ENCODE measurements at regions not wholly inside any gene's neighbourhood (a gene's known extent, or its start where the extent isn't known, plus 50 kb on each side); places are given as distances from the start of the nearest gene placed in this dataset.

DNA sequence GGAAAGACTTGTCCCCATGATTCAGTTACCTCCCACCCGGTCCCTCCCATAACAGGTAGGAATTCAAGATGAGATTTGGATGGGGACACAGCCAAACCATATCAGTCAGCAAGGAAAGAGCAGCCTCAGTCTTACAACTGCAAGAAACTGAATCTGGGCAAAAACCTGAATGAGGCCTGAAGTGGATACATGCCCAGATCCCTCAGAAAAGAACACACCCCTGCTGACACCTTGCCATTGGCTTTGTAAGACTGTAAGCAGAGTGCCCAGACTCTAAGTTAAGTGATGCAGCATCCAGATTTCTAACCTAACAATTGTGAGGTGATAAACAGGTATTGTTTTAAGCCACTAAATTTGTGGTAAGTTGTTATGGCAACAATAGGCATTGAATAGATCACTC is 670.8 kb downstream of the SORCS1 start:
- H3K27me3 ChIP-seq (replicated peaks in 2 of 5; ENCODE audit: control insufficient read depth in 4 of 5, insufficient read depth in 5 of 5, low read length in 4 of 5), result no peaks in the 10 kb centered on the region
- H3K36me3 ChIP-seq (ENCODE audit: control insufficient read depth in 4 of 4, insufficient read depth in 4 of 4, low read length in 3 of 4), result no peaks in the 10 kb centered on the region
- H3K4me3 ChIP-seq (ENCODE audit: control insufficient read depth in 1 of 7, extremely low read depth in 1 of 7, insufficient read depth in 4 of 7, low read depth in 2 of 7, low read length in 6 of 7), result no peak overlapping the region
- H3K4me1 ChIP-seq (ENCODE audit: control extremely low read depth in 1 of 4, control insufficient read depth in 4 of 4, insufficient read depth in 4 of 4, low read length in 3 of 4), result no peaks in the 10 kb centered on the region
- ChIA-PET CTCF (no interaction called here), POLR2A (no interaction called here)
- DNase-seq, result no peak
- 100% methylated on average over 1 of the region's 1 CpG for WGBS (ENCODE audit: insufficient coverage)
- H3K9me3 ChIP-seq (ENCODE audit: control extremely low read depth in 1 of 5, control insufficient read depth in 4 of 5, insufficient read depth in 2 of 5, low read depth in 1 of 5, low read length in 4 of 5), result no peaks in the 10 kb centered on the region
- no peak overlapping the region for H3K27ac ChIP-seq (ENCODE audit: insufficient read depth in 1 of 2, low read depth in 1 of 2, low read length in 2 of 2, poor library complexity in 1 of 2, severe bottlenecking in 2 of 2)

DNA sequence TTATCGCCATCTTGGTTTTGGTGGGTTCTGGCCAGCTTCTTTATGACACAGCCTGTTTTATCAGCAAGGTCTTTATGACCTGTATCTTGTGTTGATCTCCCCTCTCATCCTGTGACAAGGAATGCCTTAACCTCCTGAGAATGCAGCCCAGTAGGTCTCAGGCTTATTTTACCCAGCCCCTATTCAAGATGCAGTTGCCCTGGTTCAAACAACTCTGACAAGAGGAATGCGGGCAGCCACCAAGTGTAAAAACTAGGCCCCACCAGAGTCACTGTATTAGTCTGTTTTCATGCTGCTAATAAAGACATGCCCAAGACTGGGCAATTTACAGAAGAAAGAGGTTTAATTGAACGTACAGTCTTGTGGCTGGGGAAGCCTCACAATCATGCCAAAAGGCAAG is 671.3 kb downstream of the SORCS1 start:
- Histone ChIP-seq H3K36me3 (ENCODE audit: control insufficient read depth in 4 of 4, insufficient read depth in 4 of 4, low read length in 3 of 4) (no peaks in the 10 kb centered on the region), H3K4me3 (ENCODE audit: control insufficient read depth in 1 of 7, extremely low read depth in 1 of 7, insufficient read depth in 4 of 7, low read depth in 2 of 7, low read length in 6 of 7) (no peak overlapping the region), H3K9me3 (ENCODE audit: control extremely low read depth in 1 of 5, control insufficient read depth in 4 of 5, insufficient read depth in 2 of 5, low read depth in 1 of 5, low read length in 4 of 5) (no peaks in the 10 kb centered on the region), H3K27ac (ENCODE audit: insufficient read depth in 1 of 2, low read depth in 1 of 2, low read length in 2 of 2, poor library complexity in 1 of 2, severe bottlenecking in 2 of 2) (no peak overlapping the region), H3K27me3 (replicated peaks in 2 of 5; ENCODE audit: control insufficient read depth in 4 of 5, insufficient read depth in 5 of 5, low read length in 4 of 5) (no peaks in the 10 kb centered on the region), H3K4me1 (ENCODE audit: control extremely low read depth in 1 of 4, control insufficient read depth in 4 of 4, insufficient read depth in 4 of 4, low read length in 3 of 4) (no peaks in the 10 kb centered on the region)
- ChIA-PET POLR2A (no interaction called here), CTCF (no interaction called here)
- DNase-seq, result no peak
- WGBS (ENCODE audit: insufficient coverage), result 90% methylated on average over 3 of the region's 3 CpGs

DNA sequence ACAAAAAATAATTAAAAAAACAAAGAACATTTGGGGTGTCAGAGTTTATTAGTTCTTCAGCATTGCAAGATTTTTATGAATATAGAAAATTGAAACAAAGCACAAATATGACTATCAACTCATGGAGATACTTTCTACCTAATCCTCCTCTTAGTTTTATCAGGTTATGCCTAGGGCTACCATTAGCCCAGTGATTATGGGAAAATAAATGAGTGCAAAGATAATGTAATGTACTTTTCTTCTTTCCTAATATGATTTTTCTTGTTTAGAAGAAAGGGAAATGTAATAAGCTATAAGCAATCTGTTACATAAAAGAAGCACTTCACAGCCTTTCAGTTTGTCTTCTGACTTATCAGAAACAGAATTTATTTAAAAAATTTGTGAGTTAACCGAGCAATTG is 676.8 kb downstream of the SORCS1 start:
- DNase-seq, result no peak
- H3K27me3 ChIP-seq (replicated peaks in 2 of 5; ENCODE audit: control insufficient read depth in 4 of 5, insufficient read depth in 5 of 5, low read length in 4 of 5), result no peaks in the 10 kb centered on the region
- ChIA-PET POLR2A (no interaction called here), CTCF (no interaction called here)
- H3K27ac ChIP-seq (ENCODE audit: insufficient read depth in 1 of 2, low read depth in 1 of 2, low read length in 2 of 2, poor library complexity in 1 of 2, severe bottlenecking in 2 of 2), result no peak overlapping the region
- H3K9me3 ChIP-seq (ENCODE audit: control extremely low read depth in 1 of 5, control insufficient read depth in 4 of 5, insufficient read depth in 2 of 5, low read depth in 1 of 5, low read length in 4 of 5), result no peaks in the 10 kb centered on the region
- H3K4me1 ChIP-seq (ENCODE audit: control extremely low read depth in 1 of 4, control insufficient read depth in 4 of 4, insufficient read depth in 4 of 4, low read length in 3 of 4), result no peaks in the 10 kb centered on the region
- H3K4me3 ChIP-seq (ENCODE audit: control insufficient read depth in 1 of 7, extremely low read depth in 1 of 7, insufficient read depth in 4 of 7, low read depth in 2 of 7, low read length in 6 of 7), result no peak overlapping the region
- WGBS (ENCODE audit: insufficient coverage), result 100% methylated on average over 1 of the region's 1 CpG
- H3K36me3 ChIP-seq (ENCODE audit: control insufficient read depth in 4 of 4, insufficient read depth in 4 of 4, low read length in 3 of 4), result no peaks in the 10 kb centered on the region

DNA sequence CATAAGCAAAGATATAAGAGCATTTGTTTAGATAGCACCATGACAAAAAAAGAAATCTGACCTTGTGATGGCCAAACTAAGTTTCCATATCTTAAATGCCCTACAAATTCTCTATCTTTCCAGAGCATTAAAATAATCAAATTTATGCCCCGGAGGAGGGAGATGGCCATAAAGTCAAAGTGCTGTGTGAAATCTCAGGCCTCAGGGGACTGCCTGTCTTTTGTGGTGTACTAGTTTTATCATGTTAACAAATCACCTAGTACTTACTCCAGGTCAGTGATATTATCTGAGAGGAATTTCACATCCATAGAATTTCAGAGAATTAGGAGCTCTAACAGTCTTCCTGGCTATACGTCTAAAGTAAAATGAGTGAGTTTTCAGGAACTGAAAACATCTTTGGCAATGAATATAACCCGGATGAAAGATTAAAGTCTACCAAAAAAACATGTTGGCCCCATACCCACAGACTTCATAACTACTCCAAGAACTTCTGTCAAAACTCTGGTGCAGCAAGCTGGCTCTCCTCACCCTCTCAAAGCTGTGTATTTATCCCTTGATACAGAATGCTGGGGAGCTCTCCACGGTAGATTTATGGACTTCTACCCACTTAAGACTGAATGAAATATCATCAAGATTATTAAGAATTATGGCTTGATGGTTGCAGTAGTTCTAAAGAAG is 682.8 kb downstream of the SORCS1 start:
- H3K9me3 ChIP-seq (ENCODE audit: control extremely low read depth in 1 of 5, control insufficient read depth in 4 of 5, insufficient read depth in 2 of 5, low read depth in 1 of 5, low read length in 4 of 5), result no peaks in the 10 kb centered on the region
- ChIA-PET CTCF (no interaction called here), POLR2A (no interaction called here)
- no peaks in the 10 kb centered on the region for H3K27me3 ChIP-seq (replicated peaks in 2 of 5; ENCODE audit: control insufficient read depth in 4 of 5, insufficient read depth in 5 of 5, low read length in 4 of 5)
- no peak overlapping the region for H3K27ac ChIP-seq (ENCODE audit: insufficient read depth in 1 of 2, low read depth in 1 of 2, low read length in 2 of 2, poor library complexity in 1 of 2, severe bottlenecking in 2 of 2)
- H3K4me1 ChIP-seq (ENCODE audit: control extremely low read depth in 1 of 4, control insufficient read depth in 4 of 4, insufficient read depth in 4 of 4, low read length in 3 of 4), result no peaks in the 10 kb centered on the region
- H3K4me3 ChIP-seq (ENCODE audit: control insufficient read depth in 1 of 7, extremely low read depth in 1 of 7, insufficient read depth in 4 of 7, low read depth in 2 of 7, low read length in 6 of 7), result no peak overlapping the region
- no peak for DNase-seq
- H3K36me3 ChIP-seq (ENCODE audit: control insufficient read depth in 4 of 4, insufficient read depth in 4 of 4, low read length in 3 of 4), result no peaks in the 10 kb centered on the region
- 100% methylated on average over 2 of the region's 4 CpGs for WGBS (ENCODE audit: insufficient coverage)

DNA sequence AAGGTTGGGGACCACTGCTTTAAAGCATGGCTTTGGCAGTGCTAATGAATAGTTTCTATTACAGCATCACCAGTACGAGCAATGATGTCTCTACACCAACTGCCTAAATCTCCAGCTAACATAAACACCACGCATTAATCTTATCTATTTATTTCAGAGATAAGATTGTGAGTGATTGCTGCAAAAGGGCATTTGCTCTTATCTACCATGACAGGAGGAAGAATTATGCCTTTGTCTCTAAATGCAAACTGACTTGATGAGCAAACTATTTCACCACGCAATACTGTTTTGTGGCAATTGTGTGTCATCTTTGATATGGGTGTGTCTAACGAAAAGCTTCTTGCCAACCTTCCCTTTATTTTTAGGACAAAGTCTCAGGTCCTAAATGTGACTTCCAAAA is 684.9 kb downstream of the SORCS1 start:
- ChIA-PET POLR2A (no interaction called here), CTCF (no interaction called here)
- no peaks in the 10 kb centered on the region for H3K9me3 ChIP-seq (ENCODE audit: control extremely low read depth in 1 of 5, control insufficient read depth in 4 of 5, insufficient read depth in 2 of 5, low read depth in 1 of 5, low read length in 4 of 5)
- no peaks in the 10 kb centered on the region for H3K4me1 ChIP-seq (ENCODE audit: control extremely low read depth in 1 of 4, control insufficient read depth in 4 of 4, insufficient read depth in 4 of 4, low read length in 3 of 4)
- no peak overlapping the region for H3K4me3 ChIP-seq (ENCODE audit: control insufficient read depth in 1 of 7, extremely low read depth in 1 of 7, insufficient read depth in 4 of 7, low read depth in 2 of 7, low read length in 6 of 7)
- no CpG with 5 or more reads among the region's 4 CpGs for WGBS (ENCODE audit: insufficient coverage)
- H3K27ac ChIP-seq (ENCODE audit: insufficient read depth in 1 of 2, low read depth in 1 of 2, low read length in 2 of 2, poor library complexity in 1 of 2, severe bottlenecking in 2 of 2), result no peak overlapping the region
- no peaks in the 10 kb centered on the region for H3K36me3 ChIP-seq (ENCODE audit: control insufficient read depth in 4 of 4, insufficient read depth in 4 of 4, low read length in 3 of 4)
- no peaks in the 10 kb centered on the region for H3K27me3 ChIP-seq (replicated peaks in 2 of 5; ENCODE audit: control insufficient read depth in 4 of 5, insufficient read depth in 5 of 5, low read length in 4 of 5)
- no peak for DNase-seq

DNA sequence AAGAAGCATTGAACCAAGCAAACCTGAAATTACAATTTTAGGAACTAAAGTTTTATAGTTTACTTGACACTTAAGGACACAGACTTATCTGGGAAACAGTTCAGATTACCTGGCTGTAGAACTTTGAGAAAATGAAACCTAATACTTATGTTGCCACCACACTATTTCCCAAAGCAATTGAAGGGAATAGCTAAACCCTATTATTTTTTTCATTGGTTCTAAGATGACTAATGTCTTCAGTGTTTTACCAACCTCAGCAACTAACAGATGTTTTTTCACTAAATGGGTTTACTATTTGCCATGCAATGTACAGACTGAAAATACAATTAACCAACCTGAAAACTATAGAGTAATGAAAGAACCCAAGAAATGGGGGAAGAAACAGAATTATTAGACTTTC is 689.6 kb downstream of the SORCS1 start:
- no peak overlapping the region for H3K4me3 ChIP-seq (ENCODE audit: control insufficient read depth in 1 of 7, extremely low read depth in 1 of 7, insufficient read depth in 4 of 7, low read depth in 2 of 7, low read length in 6 of 7)
- no peaks in the 10 kb centered on the region for H3K36me3 ChIP-seq (ENCODE audit: control insufficient read depth in 4 of 4, insufficient read depth in 4 of 4, low read length in 3 of 4)
- ChIA-PET POLR2A (no interaction called here), CTCF (interaction anchor here (0.6 kb wide), 1 partner anchor 14 kb away, joined by 3 read pairs; no protein-coding TSS in a partner anchor)
- DNase-seq, result no peak
- no peak overlapping the region for H3K27ac ChIP-seq (ENCODE audit: insufficient read depth in 1 of 2, low read depth in 1 of 2, low read length in 2 of 2, poor library complexity in 1 of 2, severe bottlenecking in 2 of 2)
- no peaks in the 10 kb centered on the region for H3K27me3 ChIP-seq (replicated peaks in 2 of 5; ENCODE audit: control insufficient read depth in 4 of 5, insufficient read depth in 5 of 5, low read length in 4 of 5)
- H3K9me3 ChIP-seq (ENCODE audit: control extremely low read depth in 1 of 5, control insufficient read depth in 4 of 5, insufficient read depth in 2 of 5, low read depth in 1 of 5, low read length in 4 of 5), result no peaks in the 10 kb centered on the region
- H3K4me1 ChIP-seq (ENCODE audit: control extremely low read depth in 1 of 4, control insufficient read depth in 4 of 4, insufficient read depth in 4 of 4, low read length in 3 of 4), result no peaks in the 10 kb centered on the region

DNA sequence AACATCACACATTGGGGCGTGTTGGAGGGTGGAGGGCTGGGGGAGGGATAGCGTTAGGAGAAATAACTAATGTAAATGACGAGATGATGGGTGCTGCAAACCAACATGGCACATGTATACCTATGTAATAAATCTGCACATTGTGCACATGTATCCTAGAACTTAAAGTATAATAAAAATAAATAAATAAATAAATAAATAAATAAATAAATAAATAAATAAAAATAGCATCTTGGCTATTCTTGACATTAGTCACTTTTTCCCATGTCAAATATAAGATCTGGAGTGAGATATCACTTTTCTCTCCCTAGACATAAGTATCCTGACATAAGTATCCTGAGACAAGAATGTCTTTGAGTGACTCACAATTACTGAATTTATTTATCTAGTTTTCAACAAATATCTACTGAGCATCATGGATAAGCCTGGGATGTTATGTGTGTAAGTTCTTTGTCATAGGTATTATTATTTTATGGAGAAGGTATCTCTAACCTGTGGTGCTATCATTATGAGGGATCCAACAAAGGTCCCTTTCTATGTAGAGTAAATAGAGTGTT is 691.3 kb downstream of the SORCS1 start:
- POLR2A ChIA-PET, result no interaction called here

More for the DNA sequence above, 691.3 kb downstream of the SORCS1 start:
- 100% methylated on average over 1 of the region's 3 CpGs for WGBS (ENCODE audit: insufficient coverage)
- CTCF ChIA-PET, result no interaction called here
- Histone ChIP-seq H3K27ac (ENCODE audit: insufficient read depth in 1 of 2, low read depth in 1 of 2, low read length in 2 of 2, poor library complexity in 1 of 2, severe bottlenecking in 2 of 2) (no peak overlapping the region), H3K9me3 (ENCODE audit: control extremely low read depth in 1 of 5, control insufficient read depth in 4 of 5, insufficient read depth in 2 of 5, low read depth in 1 of 5, low read length in 4 of 5) (no peaks in the 10 kb centered on the region), H3K36me3 (ENCODE audit: control insufficient read depth in 4 of 4, insufficient read depth in 4 of 4, low read length in 3 of 4) (no peaks in the 10 kb centered on the region), H3K27me3 (replicated peaks in 2 of 5; ENCODE audit: control insufficient read depth in 4 of 5, insufficient read depth in 5 of 5, low read length in 4 of 5) (no peaks in the 10 kb centered on the region), H3K4me1 (ENCODE audit: control extremely low read depth in 1 of 4, control insufficient read depth in 4 of 4, insufficient read depth in 4 of 4, low read length in 3 of 4) (no peaks in the 10 kb centered on the region), H3K4me3 (ENCODE audit: control insufficient read depth in 1 of 7, extremely low read depth in 1 of 7, insufficient read depth in 4 of 7, low read depth in 2 of 7, low read length in 6 of 7) (no peak overlapping the region)
- DNase-seq, result no peak
